Uterus (tissue), 2 donors: ENCODE measurements at regions not wholly inside any gene's neighbourhood (a gene's known extent, or its start where the extent isn't known, plus 50 kb on each side); places are given as distances from the start of the nearest gene placed in this dataset.

Source experiments
- CTCF ChIP-seq, 4 experiments: fragments of 200-600 bp in 2 of 4; fragments of 450-650 bp in 2 of 4; sonication (generic) in 2 of 4; IDR thresholded peaks; one replicate each; pipeline ENCODE4 v1.5.1; 2016 to 2019; ENCODE audit warnings: antibody characterized with exemption in 4 of 4, mild to moderate bottlenecking in 2 of 4, moderate library complexity in 1 of 4
- POLR2A ChIP-seq, 2 donors: fragments of 450-650 bp; IDR thresholded peaks; one replicate each; pipeline ENCODE4 v1.6.1; 2016; ENCODE audit warnings: antibody characterized with exemption in 2 of 2, mild to moderate bottlenecking in 1 of 2, moderate library complexity in 1 of 2

- TF ChIP-seq CTCF (IDR thresholded peaks at IDR 0.05) (no peak), POLR2A (IDR thresholded peaks at IDR 0.05) (no peak)
These were observed 304.2 kb upstream of the PTPRD start for GRCh38 chr9:10917001-10917400.
